GM23338 (cell line): ENCODE measurements at regions not wholly inside any gene's neighbourhood (a gene's known extent, or its start where the extent isn't known, plus 50 kb on each side); places are given as distances from the start of the nearest gene placed in this dataset.

ENCODE experiments used
- ATAC-seq: fragments of 200-7000 bp; cut with Tn5 transposase; 3 replicates; pipeline ENCODE4 v1.9.1; 2020
- DNase-seq: peaks from one replicate; pipeline ENCODE4 v3.0.0-alpha.2; 2015; ENCODE audit warnings: low spot score
- H2AFZ ChIP-seq: fragments of 200-600 bp; sonication (generic); 2 replicates; pipeline ENCODE4 v1.8.0; 2016; ENCODE audit warnings: antibody characterized with exemption, mild to moderate bottlenecking, moderate library complexity
- H3F3A ChIP-seq: fragments of 200-600 bp; sonication (generic); replicated peaks from 2 replicates; pipeline ENCODE4 v1.8.0; 2017; ENCODE audit warnings: antibody characterized with exemption, mixed run types, low read depth
- H3K27ac ChIP-seq: fragments of 200-600 bp; sonication (generic); 2 replicates; pipeline ENCODE4 v1.6.1; 2016; ENCODE audit warnings: low read depth
- H3K27me3 ChIP-seq: fragments of 200-600 bp; sonication (generic); 2 replicates; pipeline ENCODE4 v1.8.0; 2016; ENCODE audit warnings: mild to moderate bottlenecking, mixed run types, moderate library complexity; ENCODE audit not compliant: insufficient read depth
- H3K36me3 ChIP-seq: fragments of 200-600 bp; sonication (generic); 2 replicates; pipeline ENCODE4 v1.8.0; 2016; ENCODE audit warnings: mild to moderate bottlenecking; ENCODE audit not compliant: insufficient read depth
- H3K4me1 ChIP-seq: fragments of 200-600 bp; sonication (generic); 2 replicates; pipeline ENCODE4 v1.8.0; 2016; ENCODE audit warnings: mild to moderate bottlenecking, moderate library complexity; ENCODE audit not compliant: insufficient read depth
- H3K4me2 ChIP-seq: fragments of 200-600 bp; sonication (generic); 2 replicates; pipeline ENCODE4 v1.7.1; 2017; ENCODE audit warnings: mixed run types
- H3K4me3 ChIP-seq: fragments of 200-600 bp; sonication (generic); 2 replicates; pipeline ENCODE4 v1.6.1; 2016; ENCODE audit warnings: mixed run types
- H3K79me2 ChIP-seq: fragments of 200-600 bp; sonication (generic); replicated peaks from 2 replicates; pipeline ENCODE4 v1.8.0; 2017; ENCODE audit warnings: mild to moderate bottlenecking; ENCODE audit not compliant: insufficient read depth
- H3K9me2 ChIP-seq: fragments of 200-600 bp; sonication (generic); 2 replicates; pipeline ENCODE4 v1.8.0; 2017; ENCODE audit not compliant: insufficient read depth
- H4K20me1 ChIP-seq: fragments of 200-600 bp; sonication (generic); replicated peaks from 2 replicates; pipeline ENCODE4 v1.8.0; 2017; ENCODE audit warnings: mild to moderate bottlenecking; ENCODE audit not compliant: insufficient read depth
- H3K27ac Mint-ChIP-seq: 2 replicates; pipeline ENCODE4 v1.8.0; 2020; ENCODE audit warnings: inconsistent platforms, mild to moderate bottlenecking, moderate library complexity, mixed read lengths
- H3K27me3 Mint-ChIP-seq: 3 replicates; pipeline ENCODE4 v1.8.0; 2022; ENCODE audit warnings: low read depth, mild to moderate bottlenecking, moderate library complexity, mixed read lengths, inconsistent platforms; ENCODE audit not compliant: insufficient read depth, poor library complexity
- H3K36me3 Mint-ChIP-seq: 3 replicates; pipeline ENCODE4 v1.8.0; 2021; ENCODE audit warnings: low read depth, mild to moderate bottlenecking, inconsistent platforms, moderate library complexity, mixed read lengths
- H3K4me1 Mint-ChIP-seq: 3 replicates; pipeline ENCODE4 v1.8.0; 2020; ENCODE audit warnings: mild to moderate bottlenecking, inconsistent platforms, mixed read lengths
- H3K4me3 Mint-ChIP-seq: 3 replicates; pipeline ENCODE4 v1.8.0; 2021; ENCODE audit warnings: moderate library complexity, mild to moderate bottlenecking, inconsistent platforms, mixed read lengths
- H3K9me3 Mint-ChIP-seq: 3 replicates; pipeline ENCODE4 v1.8.0; 2020; ENCODE audit warnings: moderate library complexity, mild to moderate bottlenecking, inconsistent platforms, mixed read lengths
- CREB1 ChIP-seq: fragments of 250-450 bp; sonication (Bioruptor Pico); IDR thresholded peaks from 2 replicates; pipeline ENCODE4 v1.5.0; 2020; ENCODE audit warnings: low read depth, mild to moderate bottlenecking, moderate library complexity
- EZH2 ChIP-seq: fragments of 200-600 bp; sonication (generic); IDR thresholded peaks from one replicate; pipeline ENCODE4 v1.8.0; 2017; ENCODE audit warnings: antibody characterized with exemption, mild to moderate bottlenecking, low read depth; ENCODE audit not compliant: unreplicated experiment
- EZH2phosphoT487 ChIP-seq: fragments of 200-600 bp; sonication (generic); IDR thresholded peaks from one replicate; pipeline ENCODE4 v1.8.1; 2018; ENCODE audit warnings: antibody characterized with exemption; ENCODE audit not compliant: unreplicated experiment
- JUNB ChIP-seq: IDR thresholded peaks from one replicate; pipeline ENCODE4 v1.6.1; 2016; ENCODE audit warnings: antibody characterized with exemption; ENCODE audit not compliant: unreplicated experiment
- NANOG ChIP-seq: IDR thresholded peaks from 2 replicates; pipeline ENCODE4 v1.6.1; 2016; ENCODE audit warnings: antibody characterized with exemption, borderline replicate concordance
- POLR2AphosphoS5 ChIP-seq: IDR thresholded peaks from 2 replicates; pipeline ENCODE4 v1.6.1; 2016; ENCODE audit warnings: antibody characterized with exemption, low read depth
- STAT1 ChIP-seq: IDR thresholded peaks from one replicate; pipeline ENCODE4 v1.6.1; 2016; ENCODE audit warnings: antibody characterized with exemption; ENCODE audit not compliant: unreplicated experiment
- ZNF114 ChIP-seq: fragments of 250-450 bp; sonication (Bioruptor Pico); IDR thresholded peaks from 2 replicates; pipeline ENCODE4 v1.5.0; 2020; ENCODE audit warnings: mild to moderate bottlenecking, moderate library complexity
- ZNF331 ChIP-seq: fragments of 250-450 bp; sonication (Bioruptor Pico); IDR thresholded peaks from 2 replicates; pipeline ENCODE4 v1.5.0; 2020; ENCODE audit warnings: low read depth, mild to moderate bottlenecking, moderate library complexity
- TF ChIP-seq, protein P1 (sequence below): fragments of 250-450 bp; sonication (Bioruptor Pico); IDR thresholded peaks from 2 replicates; pipeline ENCODE4 v1.5.0; 2020; ENCODE audit warnings: mild to moderate bottlenecking, moderate library complexity
- TF ChIP-seq, protein P2 (sequence below): IDR thresholded peaks from one replicate; pipeline ENCODE4 v1.6.1; 2018; ENCODE audit warnings: antibody characterized with exemption; ENCODE audit not compliant: unreplicated experiment
- TF ChIP-seq, protein P3 (sequence below): IDR thresholded peaks from 2 replicates; pipeline ENCODE4 v1.6.1; 2016; ENCODE audit warnings: antibody characterized with exemption
- TF ChIP-seq, protein P4 (sequence below), 2 experiments: fragments of 200-600 bp in 1 of 2; sonication (generic) in 1 of 2; conservative IDR thresholded peaks; 2 replicates each; pipeline versions ENCODE4 v1.5.1 to v1.6.1; 2016 to 2017; ENCODE audit warnings: antibody characterized with exemption in 2 of 2, low read depth in 2 of 2, mild to moderate bottlenecking in 2 of 2, moderate library complexity in 1 of 2

DNA sequence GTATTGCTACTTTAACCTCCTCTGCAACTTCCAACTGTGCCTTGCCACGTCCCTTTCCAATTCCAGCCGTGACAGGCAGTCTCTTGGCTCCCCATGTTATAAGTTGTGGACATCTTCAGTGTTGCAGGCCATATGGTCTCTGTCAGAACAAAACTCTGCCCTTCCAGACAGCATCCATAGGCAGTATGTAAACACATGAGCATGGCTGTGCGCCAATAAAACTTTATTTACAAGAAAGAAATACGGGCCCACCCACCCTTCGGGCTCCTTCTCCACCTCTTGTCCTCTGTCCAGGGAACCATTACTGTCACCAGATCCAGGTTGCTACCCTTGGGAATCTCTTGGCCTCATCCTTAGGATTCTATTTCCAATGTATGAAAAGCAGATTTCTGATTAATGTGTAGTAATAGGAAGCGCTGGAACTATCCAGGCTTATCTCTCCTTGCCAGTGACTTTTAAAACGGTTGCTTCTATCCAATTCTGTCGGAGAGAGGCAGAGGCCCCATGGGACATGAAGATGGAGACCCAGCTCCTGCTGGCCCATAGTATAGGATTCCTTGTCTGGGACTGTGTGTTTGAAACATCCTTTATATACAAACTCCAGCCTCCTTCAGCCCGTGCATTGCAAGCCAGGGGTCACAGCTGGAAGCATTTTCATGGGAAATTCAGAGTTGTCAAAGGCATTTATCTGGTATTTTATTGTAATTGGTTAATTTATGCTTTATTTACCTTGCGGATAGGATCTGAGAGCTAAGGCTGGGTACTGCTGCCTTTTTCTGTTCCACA, 114.4 kb downstream of the ZNF664 start:
- TF ChIP-seq, protein P1, sequence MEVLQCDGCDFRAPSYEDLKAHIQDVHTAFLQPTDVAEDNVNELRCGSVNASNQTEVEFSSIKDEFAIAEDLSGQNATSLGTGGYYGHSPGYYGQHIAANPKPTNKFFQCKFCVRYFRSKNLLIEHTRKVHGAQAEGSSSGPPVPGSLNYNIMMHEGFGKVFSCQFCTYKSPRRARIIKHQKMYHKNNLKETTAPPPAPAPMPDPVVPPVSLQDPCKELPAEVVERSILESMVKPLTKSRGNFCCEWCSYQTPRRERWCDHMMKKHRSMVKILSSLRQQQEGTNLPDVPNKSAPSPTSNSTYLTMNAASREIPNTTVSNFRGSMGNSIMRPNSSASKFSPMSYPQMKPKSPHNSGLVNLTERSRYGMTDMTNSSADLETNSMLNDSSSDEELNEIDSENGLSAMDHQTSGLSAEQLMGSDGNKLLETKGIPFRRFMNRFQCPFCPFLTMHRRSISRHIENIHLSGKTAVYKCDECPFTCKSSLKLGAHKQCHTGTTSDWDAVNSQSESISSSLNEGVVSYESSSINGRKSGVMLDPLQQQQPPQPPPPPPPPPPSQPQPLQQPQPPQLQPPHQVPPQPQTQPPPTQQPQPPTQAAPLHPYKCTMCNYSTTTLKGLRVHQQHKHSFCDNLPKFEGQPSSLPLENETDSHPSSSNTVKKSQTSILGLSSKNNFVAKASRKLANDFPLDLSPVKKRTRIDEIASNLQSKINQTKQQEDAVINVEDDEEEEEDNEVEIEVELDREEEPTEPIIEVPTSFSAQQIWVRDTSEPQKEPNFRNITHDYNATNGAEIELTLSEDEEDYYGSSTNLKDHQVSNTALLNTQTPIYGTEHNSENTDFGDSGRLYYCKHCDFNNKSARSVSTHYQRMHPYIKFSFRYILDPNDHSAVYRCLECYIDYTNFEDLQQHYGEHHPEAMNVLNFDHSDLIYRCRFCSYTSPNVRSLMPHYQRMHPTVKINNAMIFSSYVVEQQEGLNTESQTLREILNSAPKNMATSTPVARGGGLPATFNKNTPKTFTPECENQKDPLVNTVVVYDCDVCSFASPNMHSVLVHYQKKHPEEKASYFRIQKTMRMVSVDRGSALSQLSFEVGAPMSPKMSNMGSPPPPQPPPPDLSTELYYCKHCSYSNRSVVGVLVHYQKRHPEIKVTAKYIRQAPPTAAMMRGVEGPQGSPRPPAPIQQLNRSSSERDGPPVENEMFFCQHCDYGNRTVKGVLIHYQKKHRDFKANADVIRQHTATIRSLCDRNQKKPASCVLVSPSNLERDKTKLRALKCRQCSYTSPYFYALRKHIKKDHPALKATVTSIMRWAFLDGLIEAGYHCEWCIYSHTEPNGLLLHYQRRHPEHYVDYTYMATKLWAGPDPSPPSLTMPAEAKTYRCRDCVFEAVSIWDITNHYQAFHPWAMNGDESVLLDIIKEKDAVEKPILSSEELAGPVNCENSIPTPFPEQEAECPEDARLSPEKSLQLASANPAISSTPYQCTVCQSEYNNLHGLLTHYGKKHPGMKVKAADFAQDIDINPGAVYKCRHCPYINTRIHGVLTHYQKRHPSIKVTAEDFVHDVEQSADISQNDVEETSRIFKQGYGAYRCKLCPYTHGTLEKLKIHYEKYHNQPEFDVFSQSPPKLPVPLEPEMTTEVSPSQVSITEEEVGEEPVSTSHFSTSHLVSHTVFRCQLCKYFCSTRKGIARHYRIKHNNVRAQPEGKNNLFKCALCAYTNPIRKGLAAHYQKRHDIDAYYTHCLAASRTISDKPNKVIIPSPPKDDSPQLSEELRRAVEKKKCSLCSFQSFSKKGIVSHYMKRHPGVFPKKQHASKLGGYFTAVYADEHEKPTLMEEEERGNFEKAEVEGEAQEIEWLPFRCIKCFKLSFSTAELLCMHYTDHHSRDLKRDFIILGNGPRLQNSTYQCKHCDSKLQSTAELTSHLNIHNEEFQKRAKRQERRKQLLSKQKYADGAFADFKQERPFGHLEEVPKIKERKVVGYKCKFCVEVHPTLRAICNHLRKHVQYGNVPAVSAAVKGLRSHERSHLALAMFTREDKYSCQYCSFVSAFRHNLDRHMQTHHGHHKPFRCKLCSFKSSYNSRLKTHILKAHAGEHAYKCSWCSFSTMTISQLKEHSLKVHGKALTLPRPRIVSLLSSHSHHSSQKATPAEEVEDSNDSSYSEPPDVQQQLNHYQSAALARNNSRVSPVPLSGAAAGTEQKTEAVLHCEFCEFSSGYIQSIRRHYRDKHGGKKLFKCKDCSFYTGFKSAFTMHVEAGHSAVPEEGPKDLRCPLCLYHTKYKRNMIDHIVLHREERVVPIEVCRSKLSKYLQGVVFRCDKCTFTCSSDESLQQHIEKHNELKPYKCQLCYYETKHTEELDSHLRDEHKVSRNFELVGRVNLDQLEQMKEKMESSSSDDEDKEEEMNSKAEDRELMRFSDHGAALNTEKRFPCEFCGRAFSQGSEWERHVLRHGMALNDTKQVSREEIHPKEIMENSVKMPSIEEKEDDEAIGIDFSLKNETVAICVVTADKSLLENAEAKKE (CRISPR knock-in tag) = no peak
- TF ChIP-seq, protein P2, sequence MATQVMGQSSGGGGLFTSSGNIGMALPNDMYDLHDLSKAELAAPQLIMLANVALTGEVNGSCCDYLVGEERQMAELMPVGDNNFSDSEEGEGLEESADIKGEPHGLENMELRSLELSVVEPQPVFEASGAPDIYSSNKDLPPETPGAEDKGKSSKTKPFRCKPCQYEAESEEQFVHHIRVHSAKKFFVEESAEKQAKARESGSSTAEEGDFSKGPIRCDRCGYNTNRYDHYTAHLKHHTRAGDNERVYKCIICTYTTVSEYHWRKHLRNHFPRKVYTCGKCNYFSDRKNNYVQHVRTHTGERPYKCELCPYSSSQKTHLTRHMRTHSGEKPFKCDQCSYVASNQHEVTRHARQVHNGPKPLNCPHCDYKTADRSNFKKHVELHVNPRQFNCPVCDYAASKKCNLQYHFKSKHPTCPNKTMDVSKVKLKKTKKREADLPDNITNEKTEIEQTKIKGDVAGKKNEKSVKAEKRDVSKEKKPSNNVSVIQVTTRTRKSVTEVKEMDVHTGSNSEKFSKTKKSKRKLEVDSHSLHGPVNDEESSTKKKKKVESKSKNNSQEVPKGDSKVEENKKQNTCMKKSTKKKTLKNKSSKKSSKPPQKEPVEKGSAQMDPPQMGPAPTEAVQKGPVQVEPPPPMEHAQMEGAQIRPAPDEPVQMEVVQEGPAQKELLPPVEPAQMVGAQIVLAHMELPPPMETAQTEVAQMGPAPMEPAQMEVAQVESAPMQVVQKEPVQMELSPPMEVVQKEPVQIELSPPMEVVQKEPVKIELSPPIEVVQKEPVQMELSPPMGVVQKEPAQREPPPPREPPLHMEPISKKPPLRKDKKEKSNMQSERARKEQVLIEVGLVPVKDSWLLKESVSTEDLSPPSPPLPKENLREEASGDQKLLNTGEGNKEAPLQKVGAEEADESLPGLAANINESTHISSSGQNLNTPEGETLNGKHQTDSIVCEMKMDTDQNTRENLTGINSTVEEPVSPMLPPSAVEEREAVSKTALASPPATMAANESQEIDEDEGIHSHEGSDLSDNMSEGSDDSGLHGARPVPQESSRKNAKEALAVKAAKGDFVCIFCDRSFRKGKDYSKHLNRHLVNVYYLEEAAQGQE = no peak
- TF ChIP-seq NANOG = no peak
- no peak for TF ChIP-seq EZH2phosphoT487
- TF ChIP-seq STAT1 = no peak
- no peak for TF ChIP-seq ZNF331 (CRISPR knock-in tag)
- no peak for TF ChIP-seq CREB1 (CRISPR knock-in tag)
- TF ChIP-seq POLR2AphosphoS5 = no peak
- TF ChIP-seq, protein P3, sequence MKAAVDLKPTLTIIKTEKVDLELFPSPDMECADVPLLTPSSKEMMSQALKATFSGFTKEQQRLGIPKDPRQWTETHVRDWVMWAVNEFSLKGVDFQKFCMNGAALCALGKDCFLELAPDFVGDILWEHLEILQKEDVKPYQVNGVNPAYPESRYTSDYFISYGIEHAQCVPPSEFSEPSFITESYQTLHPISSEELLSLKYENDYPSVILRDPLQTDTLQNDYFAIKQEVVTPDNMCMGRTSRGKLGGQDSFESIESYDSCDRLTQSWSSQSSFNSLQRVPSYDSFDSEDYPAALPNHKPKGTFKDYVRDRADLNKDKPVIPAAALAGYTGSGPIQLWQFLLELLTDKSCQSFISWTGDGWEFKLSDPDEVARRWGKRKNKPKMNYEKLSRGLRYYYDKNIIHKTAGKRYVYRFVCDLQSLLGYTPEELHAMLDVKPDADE = no peak
- TF ChIP-seq ZNF114 (CRISPR knock-in tag) = no peak
- TF ChIP-seq, protein P4, sequence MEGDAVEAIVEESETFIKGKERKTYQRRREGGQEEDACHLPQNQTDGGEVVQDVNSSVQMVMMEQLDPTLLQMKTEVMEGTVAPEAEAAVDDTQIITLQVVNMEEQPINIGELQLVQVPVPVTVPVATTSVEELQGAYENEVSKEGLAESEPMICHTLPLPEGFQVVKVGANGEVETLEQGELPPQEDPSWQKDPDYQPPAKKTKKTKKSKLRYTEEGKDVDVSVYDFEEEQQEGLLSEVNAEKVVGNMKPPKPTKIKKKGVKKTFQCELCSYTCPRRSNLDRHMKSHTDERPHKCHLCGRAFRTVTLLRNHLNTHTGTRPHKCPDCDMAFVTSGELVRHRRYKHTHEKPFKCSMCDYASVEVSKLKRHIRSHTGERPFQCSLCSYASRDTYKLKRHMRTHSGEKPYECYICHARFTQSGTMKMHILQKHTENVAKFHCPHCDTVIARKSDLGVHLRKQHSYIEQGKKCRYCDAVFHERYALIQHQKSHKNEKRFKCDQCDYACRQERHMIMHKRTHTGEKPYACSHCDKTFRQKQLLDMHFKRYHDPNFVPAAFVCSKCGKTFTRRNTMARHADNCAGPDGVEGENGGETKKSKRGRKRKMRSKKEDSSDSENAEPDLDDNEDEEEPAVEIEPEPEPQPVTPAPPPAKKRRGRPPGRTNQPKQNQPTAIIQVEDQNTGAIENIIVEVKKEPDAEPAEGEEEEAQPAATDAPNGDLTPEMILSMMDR (conservative IDR thresholded peaks at IDR 0.05; ENCODE audit: low read depth in 2 of 2) = no peak
- no peak for TF ChIP-seq JUNB
- TF ChIP-seq EZH2 = no peak
- Histone ChIP-seq H3K27ac (no peak overlapping the region), H3K4me2 (no peak overlapping the region), H3K4me3 (no peak overlapping the region), H3K4me1 (0 out of 2 replicates have a peak, but pooled peaks cover 7% of the 10 kb centered on the region), H3K9me2 (0 out of 2 replicates have a peak, but pooled peaks cover 6% of the 10 kb centered on the region), H3K79me2 (no peaks in the 10 kb centered on the region), H3K36me3 (peaks cover 5% of the 10 kb centered on the region; the same call in 1 of the 2 replicates), H4K20me1 (no peaks in the 10 kb centered on the region), H2AFZ (peak overlapping the region; percentile 81; the same call in 1 of the 2 replicates), H3F3A (0 out of 2 replicates have a peak, but pooled peaks cover 2% of the 10 kb centered on the region), H3K27me3 (no peaks in the 10 kb centered on the region)
- ATAC-seq (no peak), DNase-seq (no peak)
- Mint-ChIP-seq H3K27ac (no peak overlapping the region), H3K36me3 (no peaks in the 10 kb centered on the region), H3K27me3 (peaks cover 16% of the 10 kb centered on the region), H3K4me3 (no peak overlapping the region), H3K4me1 (peaks cover 10% of the 10 kb centered on the region), H3K9me3 (peaks cover 5% of the 10 kb centered on the region; the same call in 2 of the 3 replicates)
